Chondrocyte (in vitro differentiated cells): ENCODE measurements at regions not wholly inside any gene's neighbourhood (a gene's known extent, or its start where the extent isn't known, plus 50 kb on each side); places are given as distances from the start of the nearest gene placed in this dataset.
"Not testable (repeated sequence)": the region's sequence is repeated elsewhere in the genome, so short reads cannot be mapped to it uniquely, and the experiment has no call there.

Experiments used
- DNase-seq: peaks from one replicate; pipeline ENCODE4 v3.0.0; 2021; ENCODE audit warnings: mixed read lengths, low spot score
- H3K27ac Mint-ChIP-seq: one replicate; pipeline ENCODE4 v1.8.0; 2021; ENCODE audit warnings: mild to moderate bottlenecking, moderate library complexity, mixed read lengths; ENCODE audit not compliant: unreplicated experiment
- H3K27me3 Mint-ChIP-seq: 2 replicates; pipeline ENCODE4 v1.8.0; 2021; ENCODE audit warnings: low read depth, mixed read lengths
- H3K36me3 Mint-ChIP-seq: 2 replicates; pipeline ENCODE4 v1.8.0; 2021; ENCODE audit warnings: low read depth, mixed read lengths
- H3K4me1 Mint-ChIP-seq: 2 replicates; pipeline ENCODE4 v1.8.0; 2021; ENCODE audit warnings: low read depth, mild to moderate bottlenecking, mixed read lengths
- H3K4me3 Mint-ChIP-seq: one replicate; pipeline ENCODE4 v1.8.0; 2021; ENCODE audit warnings: mild to moderate bottlenecking, moderate library complexity, mixed read lengths; ENCODE audit not compliant: unreplicated experiment
- H3K9me3 Mint-ChIP-seq: 2 replicates; pipeline ENCODE4 v1.8.0; 2021; ENCODE audit warnings: low read depth, mixed read lengths
- TF ChIP-seq, protein P1 (sequence below): fragments of 200-600 bp; sonication (generic); IDR thresholded peaks from 2 replicates; pipeline ENCODE4 v1.5.0; 2021; ENCODE audit warnings: antibody characterized with exemption, mild to moderate bottlenecking, moderate library complexity

DNA sequence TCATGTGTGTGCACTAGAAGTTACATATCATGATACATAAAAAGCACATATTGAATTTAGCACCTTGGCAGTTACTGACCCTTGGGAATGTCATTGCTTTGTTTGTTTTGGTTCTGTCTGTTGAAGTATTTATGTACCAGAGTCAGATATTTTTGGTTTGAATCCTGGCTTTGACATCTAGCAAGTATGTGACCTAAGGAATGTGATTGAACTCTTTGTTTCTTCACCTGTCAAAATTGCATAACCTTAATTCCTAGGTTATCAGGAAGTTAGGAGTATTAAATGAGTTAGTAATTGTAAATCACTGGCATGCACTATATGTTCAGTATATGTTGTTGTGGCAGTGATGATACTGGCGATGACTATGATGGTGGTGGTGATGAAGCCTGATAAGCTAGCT, 1003.5 kb upstream of the NRXN1 start:
- Mint-ChIP-seq H3K27me3 (peaks cover 4% of the 10 kb centered on the region), H3K4me3 (no peak overlapping the region), H3K4me1 (no peaks in the 10 kb centered on the region), H3K27ac (no peak overlapping the region), H3K9me3 (no peaks in the 10 kb centered on the region), H3K36me3 (no peaks in the 10 kb centered on the region)
- DNase-seq, result no peak
- TF ChIP-seq, protein P1, sequence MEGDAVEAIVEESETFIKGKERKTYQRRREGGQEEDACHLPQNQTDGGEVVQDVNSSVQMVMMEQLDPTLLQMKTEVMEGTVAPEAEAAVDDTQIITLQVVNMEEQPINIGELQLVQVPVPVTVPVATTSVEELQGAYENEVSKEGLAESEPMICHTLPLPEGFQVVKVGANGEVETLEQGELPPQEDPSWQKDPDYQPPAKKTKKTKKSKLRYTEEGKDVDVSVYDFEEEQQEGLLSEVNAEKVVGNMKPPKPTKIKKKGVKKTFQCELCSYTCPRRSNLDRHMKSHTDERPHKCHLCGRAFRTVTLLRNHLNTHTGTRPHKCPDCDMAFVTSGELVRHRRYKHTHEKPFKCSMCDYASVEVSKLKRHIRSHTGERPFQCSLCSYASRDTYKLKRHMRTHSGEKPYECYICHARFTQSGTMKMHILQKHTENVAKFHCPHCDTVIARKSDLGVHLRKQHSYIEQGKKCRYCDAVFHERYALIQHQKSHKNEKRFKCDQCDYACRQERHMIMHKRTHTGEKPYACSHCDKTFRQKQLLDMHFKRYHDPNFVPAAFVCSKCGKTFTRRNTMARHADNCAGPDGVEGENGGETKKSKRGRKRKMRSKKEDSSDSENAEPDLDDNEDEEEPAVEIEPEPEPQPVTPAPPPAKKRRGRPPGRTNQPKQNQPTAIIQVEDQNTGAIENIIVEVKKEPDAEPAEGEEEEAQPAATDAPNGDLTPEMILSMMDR, result no peak

- H3K27me3 Mint-ChIP-seq, result peaks cover 4% of the 10 kb centered on the region
- H3K9me3 Mint-ChIP-seq, result no peaks in the 10 kb centered on the region
- H3K27ac Mint-ChIP-seq, result no peak overlapping the region
- H3K4me1 Mint-ChIP-seq, result no peaks in the 10 kb centered on the region
- H3K36me3 Mint-ChIP-seq, result no peaks in the 10 kb centered on the region
- H3K4me3 Mint-ChIP-seq, result no peak overlapping the region
- DNase-seq, result no peak
- TF ChIP-seq, protein P1, result peak; percentile 30
Measured at GRCh38 chr2:52034706-52035105, 1002.8 kb upstream of the NRXN1 start.

- Mint-ChIP-seq H3K36me3 (no peaks in the 10 kb centered on the region), H3K4me1 (no peaks in the 10 kb centered on the region), H3K27ac (no peak overlapping the region), H3K9me3 (peaks cover 6% of the 10 kb centered on the region), H3K4me3 (no peak overlapping the region), H3K27me3 (peaks cover 2% of the 10 kb centered on the region)
- DNase-seq, result no peak
- TF ChIP-seq, protein P1, result no peak
Measured at GRCh38 chr2:52022006-52022405, 990.1 kb upstream of the NRXN1 start.

GRCh38 chr2:52017646-52018235, 985.8 kb upstream of the NRXN1 start:
- TF ChIP-seq, protein P1, result no peak
- Mint-ChIP-seq H3K27me3 (peaks cover 5% of the 10 kb centered on the region), H3K9me3 (peaks cover 21% of the 10 kb centered on the region), H3K27ac (no peak overlapping the region), H3K36me3 (no peaks in the 10 kb centered on the region), H3K4me3 (no peak overlapping the region), H3K4me1 (no peaks in the 10 kb centered on the region)
- no peak for DNase-seq

- not testable (repeated sequence) for H3K4me3 Mint-ChIP-seq, H3K36me3 Mint-ChIP-seq, H3K4me1 Mint-ChIP-seq, H3K27me3 Mint-ChIP-seq, H3K27ac Mint-ChIP-seq
- DNase-seq, result peak; percentile 68
- H3K9me3 Mint-ChIP-seq, result peaks cover 13% of the 10 kb centered on the region
Measured at GRCh38 chr2:52006821-52007366, 975.0 kb upstream of the NRXN1 start.
